IMR-90 (cell line): ENCODE measurements at regions not wholly inside any gene's neighbourhood (a gene's known extent, or its start where the extent isn't known, plus 50 kb on each side); places are given as distances from the start of the nearest gene placed in this dataset.

Experiments used
- MAFK ChIP-seq: IDR thresholded peaks from 2 replicates; pipeline ENCODE4 v1.6.1; 2012; ENCODE audit warnings: low read depth, low read length, improper control_type of control experiment
- POLR2A ChIP-seq: IDR thresholded peaks from 2 replicates; pipeline ENCODE4 v1.6.1; 2012; ENCODE audit warnings: mild to moderate bottlenecking, low read depth, low read length
- RAD21 ChIP-seq: IDR thresholded peaks from 2 replicates; pipeline ENCODE4 v1.6.1; 2012; ENCODE audit warnings: low read length, improper control_type of control experiment
- RCOR1 ChIP-seq: IDR thresholded peaks from 2 replicates; pipeline ENCODE4 v1.6.1; 2012; ENCODE audit warnings: mild to moderate bottlenecking, low read length, improper control_type of control experiment; ENCODE audit not compliant: insufficient replicate concordance
- RFX5 ChIP-seq: IDR thresholded peaks from 2 replicates; pipeline ENCODE4 v1.8.0; 2012; ENCODE audit warnings: low read depth, mild to moderate bottlenecking, low read length, moderate library complexity
- TF ChIP-seq, protein P1 (sequence below): conservative IDR thresholded peaks from 2 replicates; pipeline ENCODE4 v1.5.1; 2012; ENCODE audit warnings: mild to moderate bottlenecking, low read depth, low read length, improper control_type of control experiment
- TF ChIP-seq, protein P2 (sequence below): fragments of 150-350 bp; IDR thresholded peaks from 2 replicates; pipeline ENCODE4 v1.6.1; 2017; ENCODE audit warnings: mild to moderate bottlenecking, antibody characterized with exemption, low read length, low read depth
- TF ChIP-seq, protein P3 (sequence below): fragments of 150-350 bp; IDR thresholded peaks from 2 replicates; pipeline ENCODE4 v1.6.1; 2016; ENCODE audit warnings: low read depth, mild to moderate bottlenecking, low read length, moderate library complexity, borderline replicate concordance

DNA sequence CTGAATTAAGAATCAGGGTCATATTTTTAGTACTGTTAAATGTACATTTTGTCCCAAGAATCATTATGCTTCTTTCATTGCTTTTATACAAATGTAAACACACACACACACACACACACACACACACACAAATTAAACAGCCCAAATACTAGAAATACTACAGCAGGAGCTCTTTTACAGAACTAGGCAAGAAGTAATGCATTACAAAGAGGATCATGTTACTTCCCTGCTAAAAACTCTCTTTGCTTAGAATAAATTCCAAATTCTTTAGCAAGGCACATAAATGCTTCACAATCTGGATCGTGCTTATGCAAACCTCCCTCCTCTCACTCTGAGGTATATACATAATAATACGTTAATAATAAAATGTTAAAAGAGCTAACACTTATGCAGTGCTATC is 720.4 kb upstream of the ADGRL4 start:
- TF ChIP-seq, protein P1, sequence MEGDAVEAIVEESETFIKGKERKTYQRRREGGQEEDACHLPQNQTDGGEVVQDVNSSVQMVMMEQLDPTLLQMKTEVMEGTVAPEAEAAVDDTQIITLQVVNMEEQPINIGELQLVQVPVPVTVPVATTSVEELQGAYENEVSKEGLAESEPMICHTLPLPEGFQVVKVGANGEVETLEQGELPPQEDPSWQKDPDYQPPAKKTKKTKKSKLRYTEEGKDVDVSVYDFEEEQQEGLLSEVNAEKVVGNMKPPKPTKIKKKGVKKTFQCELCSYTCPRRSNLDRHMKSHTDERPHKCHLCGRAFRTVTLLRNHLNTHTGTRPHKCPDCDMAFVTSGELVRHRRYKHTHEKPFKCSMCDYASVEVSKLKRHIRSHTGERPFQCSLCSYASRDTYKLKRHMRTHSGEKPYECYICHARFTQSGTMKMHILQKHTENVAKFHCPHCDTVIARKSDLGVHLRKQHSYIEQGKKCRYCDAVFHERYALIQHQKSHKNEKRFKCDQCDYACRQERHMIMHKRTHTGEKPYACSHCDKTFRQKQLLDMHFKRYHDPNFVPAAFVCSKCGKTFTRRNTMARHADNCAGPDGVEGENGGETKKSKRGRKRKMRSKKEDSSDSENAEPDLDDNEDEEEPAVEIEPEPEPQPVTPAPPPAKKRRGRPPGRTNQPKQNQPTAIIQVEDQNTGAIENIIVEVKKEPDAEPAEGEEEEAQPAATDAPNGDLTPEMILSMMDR: no peak
- TF ChIP-seq MAFK (no peak), POLR2A (no peak), RCOR1 (no peak), RFX5 (no peak), RAD21 (no peak)
- TF ChIP-seq, protein P2, sequence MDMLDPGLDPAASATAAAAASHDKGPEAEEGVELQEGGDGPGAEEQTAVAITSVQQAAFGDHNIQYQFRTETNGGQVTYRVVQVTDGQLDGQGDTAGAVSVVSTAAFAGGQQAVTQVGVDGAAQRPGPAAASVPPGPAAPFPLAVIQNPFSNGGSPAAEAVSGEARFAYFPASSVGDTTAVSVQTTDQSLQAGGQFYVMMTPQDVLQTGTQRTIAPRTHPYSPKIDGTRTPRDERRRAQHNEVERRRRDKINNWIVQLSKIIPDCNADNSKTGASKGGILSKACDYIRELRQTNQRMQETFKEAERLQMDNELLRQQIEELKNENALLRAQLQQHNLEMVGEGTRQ: no peak
- TF ChIP-seq, protein P3, sequence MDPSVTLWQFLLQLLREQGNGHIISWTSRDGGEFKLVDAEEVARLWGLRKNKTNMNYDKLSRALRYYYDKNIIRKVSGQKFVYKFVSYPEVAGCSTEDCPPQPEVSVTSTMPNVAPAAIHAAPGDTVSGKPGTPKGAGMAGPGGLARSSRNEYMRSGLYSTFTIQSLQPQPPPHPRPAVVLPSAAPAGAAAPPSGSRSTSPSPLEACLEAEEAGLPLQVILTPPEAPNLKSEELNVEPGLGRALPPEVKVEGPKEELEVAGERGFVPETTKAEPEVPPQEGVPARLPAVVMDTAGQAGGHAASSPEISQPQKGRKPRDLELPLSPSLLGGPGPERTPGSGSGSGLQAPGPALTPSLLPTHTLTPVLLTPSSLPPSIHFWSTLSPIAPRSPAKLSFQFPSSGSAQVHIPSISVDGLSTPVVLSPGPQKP: no peak
